Endodermal cell (in vitro differentiated cells): ENCODE measurements at regions not wholly inside any gene's neighbourhood (a gene's known extent, or its start where the extent isn't known, plus 50 kb on each side); places are given as distances from the start of the nearest gene placed in this dataset.

Experiments
- DNase-seq: peaks from one replicate; pipeline ENCODE4 v3.0.0-alpha.2; 2017
- H3K27ac ChIP-seq: 2 replicates; pipeline ENCODE4 v1.5.1; 2013; ENCODE audit warnings: mild to moderate bottlenecking, low read depth, low read length, moderate library complexity
- H3K27me3 ChIP-seq: 2 replicates; pipeline ENCODE4 v1.6.1; 2013; ENCODE audit warnings: mild to moderate bottlenecking, low read length, moderate library complexity; ENCODE audit not compliant: insufficient read depth, control insufficient read depth, poor library complexity, severe bottlenecking
- H3K36me3 ChIP-seq: 2 replicates; pipeline ENCODE4 v1.7.0; 2013; ENCODE audit warnings: mild to moderate bottlenecking, low read length, moderate library complexity; ENCODE audit not compliant: control insufficient read depth, insufficient read depth
- H3K4me1 ChIP-seq: one replicate; pipeline ENCODE4 v1.7.0; 2013; ENCODE audit warnings: low read length; ENCODE audit not compliant: control insufficient read depth, insufficient read depth
- H3K4me3 ChIP-seq: 2 replicates; pipeline ENCODE4 v1.5.1; 2013; ENCODE audit warnings: mild to moderate bottlenecking, low read length, moderate library complexity
- H3K9ac ChIP-seq: 2 replicates; pipeline ENCODE4 v1.6.1; 2013; ENCODE audit warnings: mild to moderate bottlenecking, low read length, moderate library complexity; ENCODE audit not compliant: poor library complexity, severe bottlenecking; ENCODE audit errors: extremely low read depth
- H3K9me3 ChIP-seq: 2 replicates; pipeline ENCODE4 v1.6.1; 2013; ENCODE audit warnings: mild to moderate bottlenecking, low read length, moderate library complexity; ENCODE audit not compliant: control insufficient read depth
- H3K27ac Mint-ChIP-seq: 2 replicates; pipeline ENCODE4 v1.8.0; 2020; ENCODE audit warnings: mixed read lengths
- H3K27me3 Mint-ChIP-seq: 2 replicates; pipeline ENCODE4 v1.8.0; 2021; ENCODE audit warnings: mild to moderate bottlenecking, mixed read lengths; ENCODE audit not compliant: insufficient read depth
- H3K36me3 Mint-ChIP-seq: 2 replicates; pipeline ENCODE4 v1.8.0; 2020; ENCODE audit warnings: low read depth, mixed read lengths
- H3K4me1 Mint-ChIP-seq: 2 replicates; pipeline ENCODE4 v1.8.0; 2020; ENCODE audit warnings: mixed read lengths
- H3K4me3 Mint-ChIP-seq: 2 replicates; pipeline ENCODE4 v1.8.0; 2020; ENCODE audit warnings: mild to moderate bottlenecking, moderate library complexity, mixed read lengths
- H3K9me3 Mint-ChIP-seq: 2 replicates; pipeline ENCODE4 v1.8.0; 2020; ENCODE audit warnings: mild to moderate bottlenecking, mixed read lengths
- CTCF ChIP-seq: fragments of 200-600 bp; sonication (generic); conservative IDR thresholded peaks from 2 replicates; pipeline ENCODE4 v1.5.0; 2021; ENCODE audit warnings: antibody characterized with exemption, mild to moderate bottlenecking
- WGBS, 2 experiments: methylation state at CpG; one replicate each; pipeline versions ENCODE4 v1.1.5 to v1.1.7; 2013; ENCODE audit warnings: missing lambda C conversion rate in 2 of 2, mixed read lengths in 1 of 2; ENCODE audit not compliant: insufficient coverage in 1 of 2, insufficient read length in 1 of 2; 5-methylcytosine and 5-hydroxymethylcytosine counted together

GRCh38 chr16:79309606-79310005 lies 290.9 kb downstream of the MAF start:
- no peak overlapping the region for H3K4me3 ChIP-seq

GRCh38 chr16:79307214-79307613 lies 293.3 kb downstream of the MAF start:
- Mint-ChIP-seq H3K9me3 (no peaks in the 10 kb centered on the region), H3K27ac (no peak overlapping the region), H3K27me3 (no peaks in the 10 kb centered on the region), H3K4me3 (no peak overlapping the region), H3K4me1 (peaks cover 37% of the 10 kb centered on the region), H3K36me3 (no peaks in the 10 kb centered on the region)
- Histone ChIP-seq H3K9me3 (no peaks in the 10 kb centered on the region), H3K4me1 (peaks cover 8% of the 10 kb centered on the region), H3K36me3 (no peaks in the 10 kb centered on the region), H3K27me3 (no peaks in the 10 kb centered on the region), H3K4me3 (no peak overlapping the region), H3K27ac (no peak overlapping the region), H3K9ac (no peak overlapping the region)
- TF ChIP-seq CTCF, result no peak
- WGBS, 2 experiments, result 95 to 100% methylated on average over 4 to 10 of the region's 10 CpGs
- DNase-seq, result no peak

More at GRCh38 chr16:79309606-79310005, 290.9 kb downstream of the MAF start:
- no peak for TF ChIP-seq CTCF
- WGBS, 2 experiments, result 93% methylated on average over 6 of the region's 6 CpGs
- Histone ChIP-seq H3K27ac (no peak overlapping the region), H3K9me3 (no peaks in the 10 kb centered on the region), H3K4me1 (peaks cover 20% of the 10 kb centered on the region), H3K36me3 (no peaks in the 10 kb centered on the region), H3K27me3 (no peaks in the 10 kb centered on the region), H3K9ac (no peak overlapping the region)
- no peak overlapping the region for H3K27ac Mint-ChIP-seq
- H3K36me3 Mint-ChIP-seq, result no peaks in the 10 kb centered on the region
- no peak for DNase-seq
- H3K27me3 Mint-ChIP-seq, result no peaks in the 10 kb centered on the region
- H3K9me3 Mint-ChIP-seq, result no peaks in the 10 kb centered on the region
- peaks cover 42% of the 10 kb centered on the region for H3K4me1 Mint-ChIP-seq
- no peak overlapping the region for H3K4me3 Mint-ChIP-seq

- Mint-ChIP-seq H3K9me3 (no peaks in the 10 kb centered on the region), H3K4me3 (no peak overlapping the region), H3K27me3 (no peaks in the 10 kb centered on the region), H3K36me3 (no peaks in the 10 kb centered on the region), H3K4me1 (peaks cover 23% of the 10 kb centered on the region), H3K27ac (no peak overlapping the region)
- Histone ChIP-seq H3K9me3 (no peaks in the 10 kb centered on the region), H3K27ac (no peak overlapping the region), H3K36me3 (no peaks in the 10 kb centered on the region), H3K27me3 (no peaks in the 10 kb centered on the region), H3K4me3 (no peak overlapping the region), H3K9ac (no peak overlapping the region), H3K4me1 (no peaks in the 10 kb centered on the region)
- no peak for TF ChIP-seq CTCF
- 89 to 93% methylated on average over 8 to 10 of the region's 10 CpGs for WGBS, 2 experiments
- DNase-seq, result no peak
Measured at GRCh38 chr16:79305074-79305473, 295.5 kb downstream of the MAF start.
